ENCODE measurements at regions not wholly inside any gene's neighbourhood (a gene's known extent, or its start where the extent isn't known, plus 50 kb on each side); places are given as distances from the start of the nearest gene placed in this dataset.

DNA sequence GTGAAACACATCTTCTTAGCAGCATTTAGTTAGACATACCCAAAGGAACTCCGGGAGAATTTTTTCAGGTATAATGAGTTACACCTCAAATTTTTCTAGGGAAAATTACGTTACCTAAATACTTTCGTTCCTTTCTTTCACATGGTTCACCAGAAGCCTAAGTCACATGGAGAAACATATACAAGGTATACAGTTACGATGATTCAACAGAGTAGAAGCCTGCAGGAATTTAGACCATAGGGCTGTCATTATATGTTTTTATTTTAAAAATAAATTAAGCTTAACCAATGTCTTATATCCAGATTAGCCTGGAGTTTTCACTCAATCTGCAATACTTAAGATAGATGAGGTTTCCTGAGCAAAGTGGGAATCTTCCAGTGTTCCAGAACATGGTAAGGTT is 549.5 kb upstream of the JARID2 start:
- TF ChIP-seq, protein P1, sequence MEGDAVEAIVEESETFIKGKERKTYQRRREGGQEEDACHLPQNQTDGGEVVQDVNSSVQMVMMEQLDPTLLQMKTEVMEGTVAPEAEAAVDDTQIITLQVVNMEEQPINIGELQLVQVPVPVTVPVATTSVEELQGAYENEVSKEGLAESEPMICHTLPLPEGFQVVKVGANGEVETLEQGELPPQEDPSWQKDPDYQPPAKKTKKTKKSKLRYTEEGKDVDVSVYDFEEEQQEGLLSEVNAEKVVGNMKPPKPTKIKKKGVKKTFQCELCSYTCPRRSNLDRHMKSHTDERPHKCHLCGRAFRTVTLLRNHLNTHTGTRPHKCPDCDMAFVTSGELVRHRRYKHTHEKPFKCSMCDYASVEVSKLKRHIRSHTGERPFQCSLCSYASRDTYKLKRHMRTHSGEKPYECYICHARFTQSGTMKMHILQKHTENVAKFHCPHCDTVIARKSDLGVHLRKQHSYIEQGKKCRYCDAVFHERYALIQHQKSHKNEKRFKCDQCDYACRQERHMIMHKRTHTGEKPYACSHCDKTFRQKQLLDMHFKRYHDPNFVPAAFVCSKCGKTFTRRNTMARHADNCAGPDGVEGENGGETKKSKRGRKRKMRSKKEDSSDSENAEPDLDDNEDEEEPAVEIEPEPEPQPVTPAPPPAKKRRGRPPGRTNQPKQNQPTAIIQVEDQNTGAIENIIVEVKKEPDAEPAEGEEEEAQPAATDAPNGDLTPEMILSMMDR (IDR thresholded peaks at IDR 0.05), result no peak
- TF ChIP-seq PRDM15 (CRISPR knock-in tag; IDR thresholded peaks at IDR 0.05), result no peak
- no peak for TF ChIP-seq GABPB1 (CRISPR knock-in tag; IDR thresholded peaks at IDR 0.05)
- TF ChIP-seq CREB1 (CRISPR knock-in tag; IDR thresholded peaks at IDR 0.05), result no peak
- TF ChIP-seq, protein P2, sequence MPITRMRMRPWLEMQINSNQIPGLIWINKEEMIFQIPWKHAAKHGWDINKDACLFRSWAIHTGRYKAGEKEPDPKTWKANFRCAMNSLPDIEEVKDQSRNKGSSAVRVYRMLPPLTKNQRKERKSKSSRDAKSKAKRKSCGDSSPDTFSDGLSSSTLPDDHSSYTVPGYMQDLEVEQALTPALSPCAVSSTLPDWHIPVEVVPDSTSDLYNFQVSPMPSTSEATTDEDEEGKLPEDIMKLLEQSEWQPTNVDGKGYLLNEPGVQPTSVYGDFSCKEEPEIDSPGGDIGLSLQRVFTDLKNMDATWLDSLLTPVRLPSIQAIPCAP (CRISPR knock-in tag; IDR thresholded peaks at IDR 0.05), result no peak
- no peak for TF ChIP-seq ZNF317 (CRISPR knock-in tag; IDR thresholded peaks at IDR 0.05; ENCODE audit: borderline replicate concordance, low read depth)
- TF ChIP-seq, protein P3, sequence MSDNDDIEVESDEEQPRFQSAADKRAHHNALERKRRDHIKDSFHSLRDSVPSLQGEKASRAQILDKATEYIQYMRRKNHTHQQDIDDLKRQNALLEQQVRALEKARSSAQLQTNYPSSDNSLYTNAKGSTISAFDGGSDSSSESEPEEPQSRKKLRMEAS (CRISPR knock-in tag; IDR thresholded peaks at IDR 0.05), result no peak
- TF ChIP-seq, protein P4, sequence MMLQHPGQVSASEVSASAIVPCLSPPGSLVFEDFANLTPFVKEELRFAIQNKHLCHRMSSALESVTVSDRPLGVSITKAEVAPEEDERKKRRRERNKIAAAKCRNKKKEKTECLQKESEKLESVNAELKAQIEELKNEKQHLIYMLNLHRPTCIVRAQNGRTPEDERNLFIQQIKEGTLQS (CRISPR knock-in tag; conservative IDR thresholded peaks at IDR 0.05), result no peak
- TF ChIP-seq MYBL2 (CRISPR knock-in tag; IDR thresholded peaks at IDR 0.05), result no peak
- TF ChIP-seq, protein P5, sequence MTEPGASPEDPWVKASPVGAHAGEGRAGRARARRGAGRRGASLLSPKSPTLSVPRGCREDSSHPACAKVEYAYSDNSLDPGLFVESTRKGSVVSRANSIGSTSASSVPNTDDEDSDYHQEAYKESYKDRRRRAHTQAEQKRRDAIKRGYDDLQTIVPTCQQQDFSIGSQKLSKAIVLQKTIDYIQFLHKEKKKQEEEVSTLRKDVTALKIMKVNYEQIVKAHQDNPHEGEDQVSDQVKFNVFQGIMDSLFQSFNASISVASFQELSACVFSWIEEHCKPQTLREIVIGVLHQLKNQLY (CRISPR knock-in tag; IDR thresholded peaks at IDR 0.05), result no peak
